GM19239 (cell line): ENCODE measurements at regions not wholly inside any gene's neighbourhood (a gene's known extent, or its start where the extent isn't known, plus 50 kb on each side); places are given as distances from the start of the nearest gene placed in this dataset.
"Not testable (repeated sequence)": the region's sequence is repeated elsewhere in the genome, so short reads cannot be mapped to it uniquely, and the experiment has no call there.

Experiments
- DNase-seq: peaks from one replicate; pipeline ENCODE4 v3.0.0; 2011; ENCODE audit warnings: low spot score; ENCODE audit not compliant: insufficient read length
- FAIRE-seq: peaks from 2 replicates; lab custom pipeline; 2011; peaks lifted over from hg19 to GRCh38; lab: Jason Lieb, UNC

GRCh38 chr1:214856843-214857242 is 225.7 kb upstream of the KCNK2 start:
- FAIRE-seq (no peak), DNase-seq (no peak)

- no peak for DNase-seq
- FAIRE-seq, result no peak
Measured at GRCh38 chr1:214857716-214858115, 224.8 kb upstream of the KCNK2 start.

DNA sequence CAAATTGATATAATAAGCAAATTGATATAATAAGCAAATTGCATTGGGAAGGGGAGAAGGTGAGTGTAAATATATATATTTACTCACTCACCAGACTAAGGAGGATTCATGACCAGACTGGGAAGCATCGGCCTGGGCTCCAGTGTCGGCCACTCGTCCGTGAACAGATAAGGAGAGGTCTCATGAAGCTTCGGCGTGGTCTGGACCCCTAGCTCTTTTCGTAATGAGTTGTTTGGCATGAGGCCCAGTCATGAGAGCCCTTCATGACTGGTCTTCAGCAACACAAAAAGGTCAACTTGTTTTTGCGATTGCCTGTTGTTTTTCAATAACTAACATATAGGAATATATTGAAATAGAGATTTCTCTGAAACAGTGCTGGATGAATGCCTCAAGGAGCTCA is 222.9 kb upstream of the KCNK2 start:
- DNase-seq (no peak), FAIRE-seq (no peak)

DNA sequence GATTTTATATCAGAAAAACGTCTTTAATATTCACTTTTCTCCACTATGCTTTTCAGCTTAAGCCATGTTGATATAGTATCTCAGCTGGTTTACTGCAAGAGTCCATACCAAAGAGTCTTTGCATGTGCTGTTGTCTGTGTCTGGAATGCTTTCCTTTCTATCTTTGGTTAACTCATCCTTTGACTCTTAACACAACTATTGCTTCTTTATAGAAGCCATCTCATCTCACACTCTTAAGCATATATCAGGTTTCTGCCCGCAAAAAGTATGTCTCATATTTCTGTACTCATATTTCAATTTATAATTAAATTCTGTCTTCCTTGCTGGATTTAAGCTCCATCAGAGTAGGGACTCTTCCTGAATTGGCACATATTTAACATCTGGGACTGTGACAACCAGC is 220.9 kb upstream of the KCNK2 start:
- DNase-seq (no peak), FAIRE-seq (no peak)

DNA sequence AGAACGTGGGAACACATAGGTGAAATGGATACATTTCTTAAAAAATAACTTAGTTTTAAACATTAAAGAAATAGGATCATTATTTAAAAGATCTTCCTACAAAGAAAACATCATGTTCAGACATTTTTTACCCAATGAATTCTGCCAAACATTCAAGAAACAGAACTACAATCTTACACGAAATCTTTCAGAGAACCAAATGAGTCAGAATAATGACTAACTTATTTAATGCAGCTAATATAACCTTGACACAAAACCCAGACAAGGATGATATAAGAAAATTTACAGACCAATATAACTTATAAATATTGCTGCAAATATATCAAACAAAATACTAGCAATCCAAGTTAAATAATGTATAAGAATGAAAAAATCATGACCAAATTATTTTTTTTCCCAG is 220.1 kb upstream of the KCNK2 start:
- FAIRE-seq (no peak), DNase-seq (no peak)

DNA sequence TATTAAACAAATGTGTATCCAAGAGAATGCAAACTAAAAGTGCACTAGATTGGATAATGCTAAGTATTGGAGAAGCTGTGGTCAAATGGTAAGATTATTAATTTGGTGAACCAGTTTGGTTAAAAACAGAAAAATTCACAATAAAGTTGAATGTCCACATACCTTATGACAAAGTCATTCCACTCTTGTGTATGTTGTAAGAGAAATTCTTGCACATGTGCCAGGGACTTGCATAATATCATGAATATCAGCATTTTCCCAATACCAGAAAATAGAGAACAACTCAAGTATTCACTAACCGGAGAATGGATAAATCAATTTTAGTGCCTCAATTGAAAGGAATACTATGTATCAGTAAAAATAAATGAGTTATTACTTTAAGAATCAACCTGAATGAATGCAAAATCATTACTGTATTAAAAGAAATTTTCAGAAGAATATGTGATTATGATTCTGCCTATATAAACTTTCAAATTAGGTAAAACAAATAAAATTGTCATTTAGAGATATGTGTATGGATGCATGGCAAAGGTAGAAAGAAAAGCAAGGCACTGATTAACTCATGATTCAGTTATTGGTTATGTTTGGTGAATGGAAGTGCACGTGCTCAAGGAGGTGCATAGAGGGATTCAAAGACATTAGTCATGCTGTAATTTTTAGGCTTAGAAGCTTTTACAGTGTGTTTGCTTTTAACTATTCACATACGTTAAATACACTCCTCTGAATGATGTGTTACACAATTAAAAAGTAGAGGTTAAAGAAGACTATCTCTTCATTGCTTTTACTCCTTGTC is 217.4 kb upstream of the KCNK2 start:
- FAIRE-seq, result no peak
- DNase-seq, result no peak

DNA sequence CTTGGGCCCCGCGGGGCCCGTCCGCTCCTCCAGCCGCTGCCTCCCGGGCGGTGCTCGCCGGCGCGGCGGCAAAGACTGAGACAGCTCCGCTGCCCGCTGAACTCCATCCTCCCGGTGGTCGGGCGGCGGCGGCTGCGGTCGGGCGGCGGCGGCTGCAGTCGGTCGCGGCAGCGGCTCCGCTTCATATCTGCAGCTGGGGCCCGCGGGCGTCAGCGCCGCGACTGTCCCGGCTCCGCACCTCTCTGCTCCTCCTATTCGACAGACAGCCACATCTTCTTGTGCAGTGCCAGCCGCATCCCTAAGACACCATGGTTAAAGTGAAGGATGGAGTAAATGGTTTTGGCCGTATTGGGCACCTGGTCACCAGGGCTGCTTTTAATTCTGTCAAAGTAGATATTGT is 212.1 kb upstream of the KCNK2 start:
- DNase-seq, FAIRE-seq: not testable (repeated sequence)

GRCh38 chr1:214880956-214881355 is 201.6 kb upstream of the KCNK2 start:
- DNase-seq (no peak), FAIRE-seq (no peak)

GRCh38 chr1:214882616-214883015 is 199.9 kb upstream of the KCNK2 start:
- DNase-seq (no peak), FAIRE-seq (no peak)

DNA sequence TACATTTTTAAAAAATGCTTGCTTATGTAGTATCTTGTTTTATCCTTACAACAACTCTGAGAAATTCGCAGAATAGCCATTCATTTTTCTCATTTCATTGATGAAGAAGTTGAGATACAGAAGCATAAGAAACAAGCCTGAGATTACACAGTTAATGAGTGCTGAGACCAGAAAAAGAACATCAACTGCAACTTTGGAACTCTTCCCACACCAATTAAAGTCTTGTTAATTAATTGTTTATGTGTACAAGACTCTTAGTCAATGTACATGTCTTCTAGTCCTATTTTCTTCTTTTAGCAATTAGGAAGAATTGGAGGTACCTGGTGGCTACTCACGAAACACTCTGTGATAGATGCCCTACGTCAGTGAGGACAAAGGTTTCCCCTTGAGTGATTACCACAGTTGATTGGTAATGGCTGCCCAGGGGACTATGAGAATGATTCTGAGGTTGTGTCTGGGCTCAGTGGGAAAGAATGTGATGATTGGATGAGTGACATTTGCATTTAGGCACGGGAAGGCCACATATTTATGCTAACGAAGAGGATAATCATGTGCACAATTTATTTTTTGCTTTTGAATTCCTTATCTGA is 187.4 kb upstream of the KCNK2 start:
- no peak for DNase-seq
- FAIRE-seq, result no peak

- FAIRE-seq (no peak), DNase-seq (no peak)
Measured at GRCh38 chr1:214896921-214897320, 185.6 kb upstream of the KCNK2 start.

DNA sequence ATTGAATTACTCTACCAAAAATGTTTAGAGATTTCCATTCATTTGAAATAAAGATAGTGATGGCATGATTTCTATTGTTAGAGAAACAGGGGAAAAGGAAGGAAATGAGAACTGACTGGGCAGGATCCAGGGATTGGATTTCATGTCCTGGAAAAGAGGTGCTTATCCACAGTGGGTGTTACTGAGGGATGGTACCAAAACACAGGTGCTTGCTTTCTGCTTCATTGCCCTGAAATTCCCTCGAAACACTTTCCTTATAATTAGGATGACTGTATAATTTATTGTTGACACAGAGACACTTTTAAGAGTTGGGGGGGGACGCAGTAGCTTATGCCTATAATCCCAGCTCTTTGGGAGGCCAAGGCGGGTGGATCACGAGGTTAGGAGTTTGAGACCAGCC is 185.0 kb upstream of the KCNK2 start:
- DNase-seq, result no peak
- FAIRE-seq, result no peak

DNA sequence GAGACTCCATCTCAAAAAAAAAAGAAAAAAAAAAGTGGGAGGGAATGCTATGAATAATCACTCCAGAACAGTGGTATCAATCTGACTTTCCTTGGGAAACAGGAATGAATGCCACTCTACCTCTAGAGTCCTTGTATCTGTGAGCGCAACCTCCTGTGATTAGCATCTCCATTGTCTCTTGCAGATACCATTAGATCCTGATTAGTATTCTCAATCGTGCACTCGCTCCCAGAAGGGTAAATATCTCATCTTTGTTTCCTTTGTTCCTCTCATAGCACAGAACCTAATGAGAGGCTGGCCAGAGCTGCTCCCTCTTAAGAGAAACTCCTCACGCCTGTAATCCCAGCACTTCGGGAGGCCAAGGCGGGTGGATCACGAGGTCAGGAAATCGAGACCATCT is 184.4 kb upstream of the KCNK2 start:
- no peak for DNase-seq
- no peak for FAIRE-seq

GRCh38 chr1:214898718-214899117 is 183.8 kb upstream of the KCNK2 start:
- no peak for DNase-seq
- no peak for FAIRE-seq

DNA sequence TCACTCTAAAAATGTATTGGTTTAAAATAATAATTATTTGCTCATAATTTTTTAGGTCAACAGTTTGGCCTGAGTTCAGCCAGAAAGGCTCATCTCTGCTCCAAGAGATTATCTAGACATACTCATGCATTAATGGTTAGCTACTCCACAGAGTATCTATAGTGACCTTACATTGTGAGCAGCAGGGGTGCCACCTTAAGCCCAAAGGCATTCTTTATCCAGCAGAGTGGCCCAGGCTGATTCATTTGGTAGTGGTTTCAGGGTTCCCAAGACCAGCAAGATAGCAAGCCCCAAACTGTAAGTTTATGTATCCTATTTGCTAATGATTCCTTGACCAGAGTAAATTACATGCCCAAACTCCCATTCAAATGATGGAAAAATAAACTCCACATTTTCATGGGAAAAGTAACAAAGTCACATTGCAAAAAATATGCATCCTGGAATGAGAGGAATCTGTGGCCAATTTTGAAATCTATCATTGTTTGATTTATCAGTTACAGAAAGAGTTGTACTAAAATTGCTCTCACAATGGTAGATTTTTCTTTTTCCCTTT is 182.6 kb upstream of the KCNK2 start:
- no peak for FAIRE-seq
- DNase-seq, result no peak

DNA sequence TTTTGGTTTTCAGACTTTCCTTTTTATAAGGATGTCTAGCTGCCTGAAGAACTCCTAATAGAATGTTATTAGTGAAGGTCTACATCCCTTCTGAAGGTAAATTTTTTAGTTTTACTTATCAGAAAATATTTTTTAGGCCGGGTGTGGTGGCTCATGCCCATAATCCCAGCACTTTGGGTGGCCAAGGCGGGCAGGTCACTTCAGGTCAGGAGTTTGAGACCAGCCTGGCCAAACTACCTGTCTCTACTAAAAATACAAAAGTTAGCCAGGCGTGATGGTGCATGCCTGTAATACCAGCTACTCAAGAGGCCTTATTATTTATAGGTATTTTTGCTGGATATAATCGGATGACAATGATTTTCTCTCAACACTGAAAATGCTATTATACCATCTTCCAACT is 181.9 kb upstream of the KCNK2 start:
- no peak for FAIRE-seq
- DNase-seq, result no peak

- DNase-seq (no peak), FAIRE-seq (no peak)
Measured at GRCh38 chr1:214901718-214902117, 180.8 kb upstream of the KCNK2 start.

DNA sequence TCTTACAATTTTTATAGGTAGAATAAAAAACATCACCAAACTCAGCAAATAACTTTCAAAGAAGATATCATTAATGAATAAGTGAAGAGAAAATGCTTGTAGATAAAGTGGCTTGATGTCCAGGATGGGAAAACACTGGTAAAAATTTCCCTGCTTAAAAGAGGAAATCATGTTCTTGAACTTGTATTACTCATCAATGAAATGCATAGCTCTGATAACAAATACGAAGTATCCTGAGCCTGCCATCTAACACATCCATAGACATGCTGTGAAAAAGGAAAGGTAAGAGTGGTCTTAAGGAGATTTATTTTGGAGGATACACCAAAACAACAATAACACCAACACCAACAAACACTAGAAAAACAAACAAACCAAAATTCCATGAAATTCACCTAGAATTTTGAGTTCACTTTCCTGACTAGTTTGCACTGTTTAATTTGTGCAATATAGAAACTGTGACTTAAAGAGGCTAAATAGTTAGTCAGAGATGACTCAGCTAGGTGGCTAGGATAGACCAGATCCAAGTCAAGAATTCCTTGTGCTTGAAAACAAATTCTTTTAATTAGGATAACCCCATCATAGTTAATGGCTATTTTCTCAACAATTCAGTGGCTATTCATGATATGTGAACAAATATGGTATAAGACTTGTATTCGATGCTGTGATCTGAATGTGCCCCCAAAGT is 179.8 kb upstream of the KCNK2 start:
- FAIRE-seq, result no peak

GRCh38 chr1:214912127-214912526 is 170.4 kb upstream of the KCNK2 start:
- FAIRE-seq, result no peak
- no peak for DNase-seq

More for the DNA sequence above, 179.8 kb upstream of the KCNK2 start:
- DNase-seq, result no peak

GRCh38 chr1:214913966-214914365 is 168.6 kb upstream of the KCNK2 start:
- DNase-seq, result no peak
- no peak for FAIRE-seq

- DNase-seq (no peak), FAIRE-seq (no peak)
Measured at GRCh38 chr1:214917081-214917635, 165.4 kb upstream of the KCNK2 start.
